ENCODE measurements at regions not wholly inside any gene's neighbourhood (a gene's known extent, or its start where the extent isn't known, plus 50 kb on each side); places are given as distances from the start of the nearest gene placed in this dataset.

- no peak for TF ChIP-seq ZFP36 (IDR thresholded peaks at IDR 0.05; ENCODE audit: borderline replicate concordance, partially characterized antibody)
- TF ChIP-seq JUNB (IDR thresholded peaks at IDR 0.05), result no peak
- no peak for TF ChIP-seq CTCF (IDR thresholded peaks at IDR 0.05)
- TF ChIP-seq ELK1 (IDR thresholded peaks at IDR 0.05; ENCODE audit: low read depth, low read length), result no peak
- TF ChIP-seq EP300 (IDR thresholded peaks at IDR 0.05), result no peak
- TF ChIP-seq CHD2 (IDR thresholded peaks at IDR 0.05; ENCODE audit: low read length, partially characterized antibody), result no peak
- no peak for TF ChIP-seq RARB (CRISPR knock-in tag; IDR thresholded peaks at IDR 0.05)
- TF ChIP-seq MAX (IDR thresholded peaks at IDR 0.05), result no peak
- TF ChIP-seq ATOH8 (CRISPR knock-in tag; IDR thresholded peaks at IDR 0.05; ENCODE audit: low read depth), result no peak
- TF ChIP-seq REST (IDR thresholded peaks at IDR 0.05), result no peak
- no peak for TF ChIP-seq KDM5A (IDR thresholded peaks at IDR 0.05)
- no peak for TF ChIP-seq POLR2A (IDR thresholded peaks at IDR 0.05; ENCODE audit: low read length)
- no peak for TF ChIP-seq MAZ (IDR thresholded peaks at IDR 0.05; ENCODE audit: borderline replicate concordance, low read depth, low read length)
- no peak for TF ChIP-seq ESRRA (IDR thresholded peaks at IDR 0.05; ENCODE audit: borderline replicate concordance, low read length)
Observed at GRCh38 chr19:29089315-29089870, 123.6 kb downstream of the UQCRFS1 start.

Measured in A549 (cell line).